LNCAP (cell line): ENCODE measurements at regions not wholly inside any gene's neighbourhood (a gene's known extent, or its start where the extent isn't known, plus 50 kb on each side); places are given as distances from the start of the nearest gene placed in this dataset.

Source experiments
- TF ChIP-seq, protein P1 (sequence below): fragments of 450-650 bp; IDR thresholded peaks from 2 replicates; pipeline ENCODE4 v1.5.1; 2017; ENCODE audit warnings: mild to moderate bottlenecking

DNA sequence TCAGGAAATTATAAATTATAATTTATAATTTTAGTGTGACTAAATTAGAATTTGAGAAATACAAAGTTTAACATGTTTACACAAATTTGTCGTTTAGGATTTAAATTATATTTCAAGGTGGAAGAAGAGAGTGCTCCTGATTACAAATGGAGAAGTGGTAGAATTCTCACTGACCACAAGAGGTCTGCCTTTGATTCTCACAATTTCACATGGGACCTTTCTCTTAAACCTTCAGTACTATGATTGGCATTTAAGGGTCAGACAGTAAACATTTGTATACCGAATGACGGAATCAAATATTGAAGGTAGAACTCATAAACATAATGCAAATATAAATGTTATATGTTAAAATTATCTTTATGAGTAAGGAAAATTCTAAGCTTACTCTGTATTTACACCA lies 171.7 kb downstream of the SLIT2 start:
- TF ChIP-seq, protein P1, sequence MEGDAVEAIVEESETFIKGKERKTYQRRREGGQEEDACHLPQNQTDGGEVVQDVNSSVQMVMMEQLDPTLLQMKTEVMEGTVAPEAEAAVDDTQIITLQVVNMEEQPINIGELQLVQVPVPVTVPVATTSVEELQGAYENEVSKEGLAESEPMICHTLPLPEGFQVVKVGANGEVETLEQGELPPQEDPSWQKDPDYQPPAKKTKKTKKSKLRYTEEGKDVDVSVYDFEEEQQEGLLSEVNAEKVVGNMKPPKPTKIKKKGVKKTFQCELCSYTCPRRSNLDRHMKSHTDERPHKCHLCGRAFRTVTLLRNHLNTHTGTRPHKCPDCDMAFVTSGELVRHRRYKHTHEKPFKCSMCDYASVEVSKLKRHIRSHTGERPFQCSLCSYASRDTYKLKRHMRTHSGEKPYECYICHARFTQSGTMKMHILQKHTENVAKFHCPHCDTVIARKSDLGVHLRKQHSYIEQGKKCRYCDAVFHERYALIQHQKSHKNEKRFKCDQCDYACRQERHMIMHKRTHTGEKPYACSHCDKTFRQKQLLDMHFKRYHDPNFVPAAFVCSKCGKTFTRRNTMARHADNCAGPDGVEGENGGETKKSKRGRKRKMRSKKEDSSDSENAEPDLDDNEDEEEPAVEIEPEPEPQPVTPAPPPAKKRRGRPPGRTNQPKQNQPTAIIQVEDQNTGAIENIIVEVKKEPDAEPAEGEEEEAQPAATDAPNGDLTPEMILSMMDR = peak; percentile 46

DNA sequence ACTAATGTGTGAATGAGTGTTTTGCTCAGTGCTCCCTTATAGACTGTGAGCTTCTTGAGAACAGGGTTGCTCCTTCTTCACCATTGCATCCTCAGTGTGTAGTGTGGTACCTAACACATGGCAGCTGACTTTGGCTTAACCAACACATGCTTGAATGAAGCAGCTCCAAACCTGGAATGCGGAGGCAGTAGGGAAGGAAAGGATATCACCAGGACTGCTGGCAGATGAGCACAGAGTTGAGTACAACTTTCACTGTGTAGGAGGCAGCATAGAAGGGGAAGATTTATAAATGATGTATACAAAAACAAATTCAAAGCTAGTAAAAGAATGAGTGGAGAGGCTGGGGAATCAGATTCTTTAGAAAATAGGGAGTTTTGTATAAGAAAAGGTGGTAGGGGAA lies 174.3 kb downstream of the SLIT2 start:
- TF ChIP-seq, protein P1 = no peak

DNA sequence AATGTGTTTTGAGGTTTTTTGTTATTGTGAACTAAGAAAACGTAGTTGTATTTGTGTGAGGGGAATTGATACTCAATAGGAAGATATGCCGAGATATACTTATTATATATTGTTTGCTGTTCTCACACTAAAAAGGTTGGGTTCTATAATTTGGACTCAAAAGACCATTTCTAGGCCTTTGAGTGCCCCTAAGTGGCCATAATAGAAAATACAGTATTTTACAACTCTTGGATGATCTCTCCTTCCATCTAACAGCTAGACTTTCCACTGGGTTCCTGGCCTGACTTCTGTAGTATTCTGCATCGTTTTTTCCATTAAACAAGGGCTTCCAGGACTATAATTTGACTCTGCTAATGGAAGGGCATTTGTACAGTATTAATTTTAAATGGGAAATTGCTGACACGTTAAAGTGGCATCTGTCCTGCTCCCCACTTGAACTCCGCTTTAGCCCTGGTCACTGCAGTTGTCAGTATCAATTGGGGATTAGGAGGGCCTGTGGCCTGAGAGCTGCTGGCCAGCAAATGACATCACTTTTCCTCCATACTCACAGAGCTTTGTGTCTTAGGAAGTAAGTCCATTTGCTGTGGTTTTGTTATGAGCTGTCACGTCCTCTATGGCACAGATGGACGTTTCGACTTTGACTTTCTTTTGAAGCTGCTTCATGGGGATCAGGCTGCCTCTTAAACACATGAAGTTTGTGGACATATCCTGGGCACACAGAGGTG lies 176.9 kb downstream of the SLIT2 start:
- TF ChIP-seq, protein P1 = peak; percentile 19; the same call in 1 of the 2 replicates

DNA sequence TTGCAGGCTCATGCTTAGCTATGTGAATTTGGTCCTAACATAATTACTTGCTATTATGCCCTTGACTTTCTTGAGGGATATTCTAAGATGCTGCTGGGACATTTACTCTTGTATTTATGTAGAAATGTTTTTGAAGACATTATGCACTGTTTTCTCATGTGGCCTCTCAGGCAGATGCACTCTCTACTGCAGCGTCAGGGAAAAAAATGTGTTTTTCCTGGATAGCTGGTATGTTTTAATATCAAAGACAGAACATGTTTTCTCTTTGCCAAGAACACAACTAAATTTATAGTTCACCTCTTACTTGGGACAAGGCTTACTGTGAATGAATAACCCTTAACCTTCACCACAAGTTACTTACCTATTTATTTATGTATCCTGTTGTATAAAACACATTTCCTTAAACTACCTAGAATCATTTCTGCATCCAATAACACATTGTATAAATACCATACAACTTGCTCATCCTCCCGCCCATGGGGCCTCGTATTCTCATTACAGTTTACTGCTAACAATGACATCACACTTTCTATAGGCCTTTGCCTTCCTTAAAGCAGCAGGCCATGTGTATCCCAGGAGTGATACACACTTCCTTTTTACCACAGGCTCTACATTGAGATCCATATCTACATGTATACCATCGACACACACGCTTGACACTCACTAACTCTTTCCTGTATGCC lies 178.7 kb downstream of the SLIT2 start:
- TF ChIP-seq, protein P1 = no peak

DNA sequence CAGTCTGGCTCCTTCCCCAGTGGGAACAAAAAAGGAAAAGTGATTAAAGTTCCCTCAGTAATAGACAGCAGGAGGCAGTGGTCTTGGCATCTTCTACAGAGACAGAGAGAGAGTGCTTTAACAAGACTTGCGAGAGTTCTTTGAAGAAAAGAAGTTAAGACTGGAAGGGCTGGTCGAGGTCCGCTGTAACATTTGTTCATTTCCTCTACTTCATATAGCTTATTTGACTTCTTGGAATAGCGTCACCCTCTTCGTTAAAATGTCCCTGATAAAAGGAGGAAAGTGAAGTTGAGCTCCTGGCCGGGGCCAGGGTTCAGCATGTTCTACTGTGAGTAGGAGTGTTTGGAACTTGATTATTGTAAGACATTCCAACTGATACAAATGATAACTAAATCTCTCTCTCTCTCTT lies 179.8 kb downstream of the SLIT2 start:
- TF ChIP-seq, protein P1 = no peak

DNA sequence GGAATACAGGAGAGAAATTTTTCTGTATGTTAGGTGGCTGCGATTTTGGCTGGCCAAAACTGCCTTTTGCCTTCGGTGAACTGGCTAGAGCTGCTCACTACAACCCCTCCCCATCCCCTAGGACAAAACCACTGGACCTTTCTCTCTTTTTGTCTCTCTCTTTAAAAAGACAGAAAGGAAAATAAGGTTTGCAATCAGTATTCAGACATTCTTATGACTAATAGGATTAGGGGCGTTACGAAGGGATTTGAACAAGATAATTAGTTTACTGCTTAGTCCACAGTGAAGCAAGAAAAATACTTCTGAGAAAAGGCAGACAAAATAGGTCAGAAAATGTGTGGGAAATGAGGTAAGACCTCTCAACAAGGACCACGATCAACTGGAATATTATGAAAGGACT lies 180.4 kb downstream of the SLIT2 start:
- TF ChIP-seq, protein P1 = no peak

DNA sequence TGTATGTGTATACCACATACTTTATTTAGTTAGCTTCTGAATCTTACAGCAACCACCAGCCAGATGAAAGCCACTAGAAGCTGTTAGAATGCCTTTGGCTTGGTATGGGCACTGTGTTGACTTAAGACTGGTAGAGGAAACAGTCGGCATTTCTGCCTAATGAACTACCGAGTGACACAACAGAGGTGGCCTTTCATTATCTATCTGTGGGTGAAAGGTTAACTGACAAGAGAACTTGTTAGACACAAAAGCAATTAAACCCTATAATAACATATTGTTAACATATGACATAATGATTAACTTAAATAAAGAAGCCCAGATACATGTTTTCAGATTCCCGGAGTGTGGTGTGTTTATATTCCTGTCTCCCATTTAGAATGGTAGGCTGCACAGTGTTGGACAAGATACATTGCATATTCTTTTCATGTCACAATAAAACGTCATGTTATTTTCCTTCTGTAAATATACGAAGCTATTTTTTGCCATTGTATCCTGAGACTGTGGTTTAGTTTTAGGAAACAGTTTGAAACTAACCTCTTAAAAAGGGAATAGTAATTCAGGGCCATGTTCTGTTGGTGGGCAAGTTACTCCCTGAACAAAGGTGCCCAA lies 181.5 kb downstream of the SLIT2 start:
- TF ChIP-seq, protein P1 = no peak
